GM10266 (cell line): ENCODE measurements at regions not wholly inside any gene's neighbourhood (a gene's known extent, or its start where the extent isn't known, plus 50 kb on each side); places are given as distances from the start of the nearest gene placed in this dataset.

Experiments used
- DNase-seq: peaks from one replicate; pipeline ENCODE4 v3.0.0; 2012; ENCODE audit errors: extremely low spot score
- TF ChIP-seq, protein P1 (sequence below): IDR thresholded peaks from 2 replicates; pipeline ENCODE4 v1.5.1; 2012; ENCODE audit warnings: mild to moderate bottlenecking, low read depth; ENCODE audit not compliant: control insufficient read depth, insufficient read depth; ENCODE audit errors: missing control alignments

- TF ChIP-seq, protein P1, sequence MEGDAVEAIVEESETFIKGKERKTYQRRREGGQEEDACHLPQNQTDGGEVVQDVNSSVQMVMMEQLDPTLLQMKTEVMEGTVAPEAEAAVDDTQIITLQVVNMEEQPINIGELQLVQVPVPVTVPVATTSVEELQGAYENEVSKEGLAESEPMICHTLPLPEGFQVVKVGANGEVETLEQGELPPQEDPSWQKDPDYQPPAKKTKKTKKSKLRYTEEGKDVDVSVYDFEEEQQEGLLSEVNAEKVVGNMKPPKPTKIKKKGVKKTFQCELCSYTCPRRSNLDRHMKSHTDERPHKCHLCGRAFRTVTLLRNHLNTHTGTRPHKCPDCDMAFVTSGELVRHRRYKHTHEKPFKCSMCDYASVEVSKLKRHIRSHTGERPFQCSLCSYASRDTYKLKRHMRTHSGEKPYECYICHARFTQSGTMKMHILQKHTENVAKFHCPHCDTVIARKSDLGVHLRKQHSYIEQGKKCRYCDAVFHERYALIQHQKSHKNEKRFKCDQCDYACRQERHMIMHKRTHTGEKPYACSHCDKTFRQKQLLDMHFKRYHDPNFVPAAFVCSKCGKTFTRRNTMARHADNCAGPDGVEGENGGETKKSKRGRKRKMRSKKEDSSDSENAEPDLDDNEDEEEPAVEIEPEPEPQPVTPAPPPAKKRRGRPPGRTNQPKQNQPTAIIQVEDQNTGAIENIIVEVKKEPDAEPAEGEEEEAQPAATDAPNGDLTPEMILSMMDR, result no peak
- no peak for DNase-seq
Measured at GRCh38 chrX:80098038-80098437, 83.5 kb downstream of the TBX22 start.

GRCh38 chrX:80120335-80120734 is 105.8 kb downstream of the TBX22 start:
- no peak for DNase-seq
- TF ChIP-seq, protein P1, result no peak

- no peak for DNase-seq
- TF ChIP-seq, protein P1, result no peak
Measured at GRCh38 chrX:80138938-80139337, 124.4 kb downstream of the TBX22 start.

DNA sequence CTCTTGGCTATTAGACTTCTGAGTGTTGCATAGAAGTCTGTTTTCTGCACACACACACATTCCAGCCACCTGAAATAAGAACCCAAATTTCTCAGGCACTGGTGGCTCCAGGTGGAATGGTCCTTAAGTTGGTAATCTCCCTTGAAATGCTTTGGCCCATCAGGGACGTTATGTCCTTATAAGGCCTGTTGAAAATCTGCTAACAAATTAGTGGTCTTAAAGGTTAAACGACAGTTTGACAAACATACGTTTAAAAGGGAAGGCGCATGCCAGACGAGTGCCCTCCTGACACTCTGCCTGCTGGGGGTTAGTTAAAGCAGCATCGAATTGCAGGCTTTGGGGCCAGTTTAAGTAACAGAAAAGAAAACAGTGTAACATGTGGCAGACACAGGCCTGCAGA is 125.0 kb downstream of the TBX22 start:
- no peak for DNase-seq
- TF ChIP-seq, protein P1, result no peak

- TF ChIP-seq, protein P1, result no peak
- DNase-seq, result no peak
Measured at GRCh38 chrX:80170581-80170980, 156.0 kb downstream of the TBX22 start.

GRCh38 chrX:80173261-80173660 is 158.7 kb downstream of the TBX22 start:
- no peak for DNase-seq
- TF ChIP-seq, protein P1, result no peak

DNA sequence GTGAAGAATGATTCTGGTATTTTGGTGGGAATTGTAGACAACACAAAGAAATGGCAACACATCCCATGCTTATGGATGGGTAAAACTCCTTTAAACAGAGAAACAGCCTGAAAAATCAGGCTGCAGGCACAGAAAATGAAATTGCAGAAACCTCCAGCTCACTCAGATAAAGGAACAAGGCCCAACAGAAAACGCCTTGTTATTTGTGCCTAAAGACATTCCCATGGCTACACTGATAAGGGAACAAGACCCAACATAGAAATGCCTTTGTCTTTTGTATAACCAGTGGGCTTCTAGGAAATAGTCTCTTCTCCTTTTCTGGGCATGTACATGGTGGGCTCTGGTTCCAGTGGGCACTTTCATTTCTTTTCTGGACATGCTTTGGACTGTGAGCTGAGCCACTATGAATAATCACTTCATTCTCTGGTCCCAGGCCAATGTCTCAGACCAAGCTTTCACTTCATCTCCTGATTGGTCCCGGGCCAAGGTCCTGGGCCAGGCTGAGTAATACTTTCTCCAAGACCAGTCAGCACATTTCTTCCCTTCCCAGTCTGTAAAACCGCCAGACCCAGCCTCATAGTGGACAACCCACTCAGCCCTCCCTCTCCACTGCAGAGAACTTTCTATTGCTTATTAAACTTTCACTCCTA is 160.5 kb downstream of the TBX22 start:
- TF ChIP-seq, protein P1, result no peak
- DNase-seq, result no peak
